GM12878 (cell line): ENCODE measurements at regions not wholly inside any gene's neighbourhood (a gene's known extent, or its start where the extent isn't known, plus 50 kb on each side); places are given as distances from the start of the nearest gene placed in this dataset.

Experiments
- ATAC-seq: fragments of 200-7000 bp; cut with Tn5 transposase; 3 replicates; pipeline ENCODE4 v1.9.1; 2020; ENCODE audit warnings: mild to moderate bottlenecking, moderate library complexity
- BruUV-seq: library from RNA; stranded (reverse); fragments of 400-500 nt; replicated peaks from 2 replicates; lab custom pipeline; 2021; lab: Mats Ljungman, UMichigan
- CTCF ChIA-PET: fragments of 300-600 bp; sonication (Branson Sonifier 250); formaldehyde crosslinking; extraction: SDS; loops from one replicate; lab custom pipeline; 2021; ENCODE audit warnings: inconsistent platforms; lab: Yijun Ruan, JAX
- POLR2A ChIA-PET: fragments of 350-600 bp; formaldehyde crosslinking; extraction: SDS; loops from one replicate; lab custom pipeline; 2021; ENCODE audit warnings: inconsistent platforms; lab: Charles Lee
- RAD21 ChIA-PET: fragments of 300-600 bp; sonication (Branson Sonifier 250); formaldehyde crosslinking; loops from one replicate; lab custom pipeline; 2023; ENCODE audit warnings: antibody characterized with exemption; ENCODE audit not compliant: unreplicated experiment; lab: Charles Lee
- SMC1A ChIA-PET: fragments of 300-600 bp; sonication (Branson Sonifier 250); formaldehyde crosslinking; loops from one replicate; lab custom pipeline; 2023; ENCODE audit not compliant: unreplicated experiment, uncharacterized antibody; lab: Charles Lee
- DNase-seq: peaks from one replicate; pipeline ENCODE4 v3.0.0-alpha.2; 2011; ENCODE audit warnings: low read depth, low spot score
- FAIRE-seq: peaks from 3 replicates; lab custom pipeline; 2011; peaks lifted over from hg19 to GRCh38; lab: Jason Lieb, UNC
- H2AFZ ChIP-seq: 2 replicates; pipeline ENCODE4 v1.6.0; 2011; ENCODE audit warnings: low read depth, low read length, control low read depth; ENCODE audit not compliant: control insufficient read depth
- H3K27ac ChIP-seq: 2 replicates; pipeline ENCODE4 v1.5.1; 2011; ENCODE audit warnings: control low read depth; ENCODE audit not compliant: control insufficient read depth, insufficient read depth
- H3K27me3 ChIP-seq, 2 experiments: replicated peaks in 1 of 2; 2 replicates each; pipeline versions ENCODE4 v1.6.0 to v1.6.1; 2011; ENCODE audit warnings: low read length in 1 of 2; ENCODE audit not compliant: control insufficient read depth in 2 of 2, insufficient read depth in 2 of 2
- H3K36me3 ChIP-seq, 2 experiments: 2 replicates each; pipeline ENCODE4 v1.5.1; 2011; ENCODE audit warnings: low read length in 1 of 2; ENCODE audit not compliant: control insufficient read depth in 2 of 2, insufficient read depth in 2 of 2
- H3K4me1 ChIP-seq: 2 replicates; pipeline ENCODE4 v1.6.1; 2011; ENCODE audit warnings: mild to moderate bottlenecking, low read length, moderate library complexity, mixed read lengths; ENCODE audit not compliant: control insufficient read depth, insufficient read depth
- H3K4me2 ChIP-seq: 2 replicates; pipeline ENCODE4 v1.6.0; 2011; ENCODE audit warnings: control low read depth; ENCODE audit not compliant: control insufficient read depth, insufficient read depth
- H3K4me3 ChIP-seq: fragments of 200-600 bp; sonication (generic); 2 replicates; pipeline ENCODE4 v1.5.1; 2016
- H3K79me2 ChIP-seq: 2 replicates; pipeline ENCODE4 v1.6.0; 2011; ENCODE audit warnings: low read length; ENCODE audit not compliant: control insufficient read depth, insufficient read depth
- H3K9ac ChIP-seq: 2 replicates; pipeline ENCODE4 v1.8.0; 2011; ENCODE audit warnings: low read length, control low read depth, mixed read lengths; ENCODE audit not compliant: control insufficient read depth, insufficient read depth
- H3K9me3 ChIP-seq: replicated peaks from 3 replicates; pipeline ENCODE4 v1.5.1; 2011; ENCODE audit warnings: mild to moderate bottlenecking, low read length; ENCODE audit not compliant: control insufficient read depth, insufficient read depth
- H4K20me1 ChIP-seq: 2 replicates; pipeline ENCODE4 v1.6.0; 2011; ENCODE audit not compliant: control insufficient read depth, insufficient read depth
- ASH2L ChIP-seq: fragments of 300-600, 200-600 bp; sonication (generic); IDR thresholded peaks from 2 replicates; pipeline ENCODE4 v1.6.1; 2017; ENCODE audit warnings: low read depth, mild to moderate bottlenecking, borderline replicate concordance
- BHLHE40 ChIP-seq, 2 experiments: fragments of 450-650 bp in 1 of 2; IDR thresholded peaks; 2 replicates each; pipeline ENCODE4 v1.6.1; 2011 to 2017; ENCODE audit warnings: low read depth in 2 of 2, borderline replicate concordance in 1 of 2, improper control_type of control experiment in 1 of 2, low read length in 1 of 2, mild to moderate bottlenecking in 1 of 2
- CHD2 ChIP-seq: IDR thresholded peaks from 2 replicates; pipeline ENCODE4 v1.6.1; 2011; ENCODE audit warnings: low read depth, low read length, improper control_type of control experiment, borderline replicate concordance
- KDM1A ChIP-seq: fragments of 200-600 bp; sonication (generic); IDR thresholded peaks from 2 replicates; pipeline ENCODE4 v1.6.1; 2016; ENCODE audit warnings: borderline replicate concordance
- POLR2A ChIP-seq: IDR thresholded peaks from 2 replicates; pipeline ENCODE4 v1.6.1; 2011; ENCODE audit warnings: low read depth, mild to moderate bottlenecking, low read length
- RFX5 ChIP-seq: IDR thresholded peaks from 2 replicates; pipeline ENCODE4 v1.6.1; 2011; ENCODE audit warnings: low read depth, low read length, improper control_type of control experiment
- TARDBP ChIP-seq: IDR thresholded peaks from 2 replicates; pipeline ENCODE4 v1.6.1; 2016; ENCODE audit warnings: borderline replicate concordance
- ZNF207 ChIP-seq: fragments of 450-650 bp; IDR thresholded peaks from 2 replicates; pipeline ENCODE4 v1.6.1; 2014; ENCODE audit warnings: antibody characterized with exemption, mild to moderate bottlenecking, borderline replicate concordance
- WGBS: methylation state at CpG from one replicate; pipeline ENCODE4 v1.1.6; 2016; ENCODE audit warnings: low lambda C conversion rate; ENCODE audit not compliant: insufficient replicate concordance, insufficient coverage; ENCODE audit errors: missing lambda C conversion rate; 5-methylcytosine and 5-hydroxymethylcytosine counted together
- in situ Hi-C: fragments of 300-500 bp; cut with MboI; formaldehyde crosslinking; loops from 9 replicates; pipeline ENCODE4 v1.14.3; 2018; ENCODE audit warnings: mixed read lengths
- intact Hi-C: fragments of 100-400 bp; cut with micrococcal nuclease; formaldehyde crosslinking; loops from one replicate; pipeline ENCODE4 v1.14.2; 2022; ENCODE audit not compliant: unreplicated experiment
- TF ChIP-seq, protein P1 (sequence below): fragments of 450-650 bp; formaldehyde crosslinking; IDR thresholded peaks from 2 replicates; pipeline ENCODE4 v1.5.0; 2022; ENCODE audit warnings: mild to moderate bottlenecking, missing genetic modification characterization
- TF ChIP-seq, protein P2 (sequence below): fragments of 450-650 bp; IDR thresholded peaks from 2 replicates; pipeline ENCODE4 v1.6.1; 2017; ENCODE audit warnings: low read depth, mild to moderate bottlenecking, moderate library complexity
- TF ChIP-seq, protein P3 (sequence below): IDR thresholded peaks from 2 replicates; pipeline ENCODE4 v1.6.1; 2011; ENCODE audit warnings: low read depth, mild to moderate bottlenecking, low read length, moderate library complexity, borderline replicate concordance; ENCODE audit errors: extremely low read depth

DNA sequence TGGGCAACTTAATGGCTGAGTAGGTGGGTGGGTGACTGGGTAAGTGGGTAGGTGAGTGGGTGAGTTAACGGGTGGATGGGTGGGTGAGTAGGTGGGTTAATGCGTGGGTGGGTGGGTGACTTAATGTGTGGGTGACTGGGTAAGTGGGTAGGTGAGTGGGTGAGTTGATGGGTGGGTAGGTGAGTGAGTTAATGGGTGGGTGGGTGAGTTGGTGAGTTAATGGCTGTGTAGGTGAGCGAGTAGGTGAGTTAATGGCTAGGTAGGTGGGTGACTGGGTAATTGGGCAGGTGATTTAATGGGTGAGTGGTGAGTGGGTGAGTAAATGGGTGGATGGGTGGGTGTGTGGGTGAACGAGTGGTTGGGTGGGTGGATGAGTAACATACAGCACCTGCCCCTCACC is 243.0 kb upstream of the MGMT start (continued):
- TF ChIP-seq, protein P1, sequence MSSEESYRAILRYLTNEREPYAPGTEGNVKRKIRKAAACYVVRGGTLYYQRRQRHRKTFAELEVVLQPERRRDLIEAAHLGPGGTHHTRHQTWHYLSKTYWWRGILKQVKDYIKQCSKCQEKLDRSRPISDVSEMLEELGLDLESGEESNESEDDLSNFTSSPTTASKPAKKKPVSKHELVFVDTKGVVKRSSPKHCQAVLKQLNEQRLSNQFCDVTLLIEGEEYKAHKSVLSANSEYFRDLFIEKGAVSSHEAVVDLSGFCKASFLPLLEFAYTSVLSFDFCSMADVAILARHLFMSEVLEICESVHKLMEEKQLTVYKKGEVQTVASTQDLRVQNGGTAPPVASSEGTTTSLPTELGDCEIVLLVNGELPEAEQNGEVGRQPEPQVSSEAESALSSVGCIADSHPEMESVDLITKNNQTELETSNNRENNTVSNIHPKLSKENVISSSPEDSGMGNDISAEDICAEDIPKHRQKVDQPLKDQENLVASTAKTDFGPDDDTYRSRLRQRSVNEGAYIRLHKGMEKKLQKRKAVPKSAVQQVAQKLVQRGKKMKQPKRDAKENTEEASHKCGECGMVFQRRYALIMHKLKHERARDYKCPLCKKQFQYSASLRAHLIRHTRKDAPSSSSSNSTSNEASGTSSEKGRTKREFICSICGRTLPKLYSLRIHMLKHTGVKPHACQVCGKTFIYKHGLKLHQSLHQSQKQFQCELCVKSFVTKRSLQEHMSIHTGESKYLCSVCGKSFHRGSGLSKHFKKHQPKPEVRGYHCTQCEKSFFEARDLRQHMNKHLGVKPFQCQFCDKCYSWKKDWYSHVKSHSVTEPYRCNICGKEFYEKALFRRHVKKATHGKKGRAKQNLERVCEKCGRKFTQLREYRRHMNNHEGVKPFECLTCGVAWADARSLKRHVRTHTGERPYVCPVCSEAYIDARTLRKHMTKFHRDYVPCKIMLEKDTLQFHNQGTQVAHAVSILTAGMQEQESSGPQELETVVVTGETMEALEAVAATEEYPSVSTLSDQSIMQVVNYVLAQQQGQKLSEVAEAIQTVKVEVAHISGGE (CRISPR knock-in tag): no peak
- TF ChIP-seq TARDBP: no peak
- no peak for TF ChIP-seq ZNF207

DNA sequence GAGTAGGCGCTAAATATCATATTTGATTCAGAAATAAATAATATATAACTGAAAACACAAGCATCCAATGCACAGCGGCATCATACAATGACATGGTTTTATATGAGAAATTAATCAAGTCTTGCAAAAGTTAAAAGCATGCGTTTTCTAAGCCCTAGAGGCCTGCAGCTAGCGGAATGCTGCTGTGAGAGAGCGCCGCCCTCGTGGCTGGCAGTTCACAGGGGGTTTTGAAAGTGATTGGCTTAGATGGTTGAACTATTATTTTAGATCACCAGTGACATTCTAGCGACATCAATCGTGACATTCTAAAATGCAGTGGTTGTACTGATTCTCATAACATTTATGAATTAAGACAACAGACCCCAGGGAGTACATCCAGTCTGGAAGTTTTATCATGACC is 235.2 kb upstream of the MGMT start:
- FAIRE-seq: no peak
- Histone ChIP-seq H4K20me1 (no peaks in the 10 kb centered on the region), H3K27ac (no peak overlapping the region), H3K4me1 (no peaks in the 10 kb centered on the region), H3K9ac (no peak overlapping the region), H3K27me3 (no peaks in the 10 kb centered on the region; a peak in 1 of 4 replicates), H3K4me2 (no peak overlapping the region), H3K79me2 (no peaks in the 10 kb centered on the region), H2AFZ (no peak overlapping the region), H3K9me3 (no peaks in the 10 kb centered on the region), H3K4me3 (no peak overlapping the region), H3K36me3 (no peaks in the 10 kb centered on the region)
- 50% methylated on average over 9 of the region's 9 CpGs for WGBS
- BruUV-seq: no TSS peak
- ATAC-seq: no peak
- in situ Hi-C loops: no loop called here
- ChIA-PET SMC1A (no interaction called here), POLR2A (no interaction called here), RAD21 (no interaction called here), CTCF (interaction anchor here (1.1 kb wide), 1 partner anchor 17 kb away, joined by 3 read pairs; no protein-coding TSS in a partner anchor)
- intact Hi-C loops: no loop called here
- DNase-seq: no peak
- TF ChIP-seq KDM1A (no peak), BHLHE40 (IDR thresholded peaks at IDR 0.05; ENCODE audit: borderline replicate concordance in 1 of 2, low read depth in 2 of 2, low read length in 1 of 2) (no peak), CHD2 (no peak), POLR2A (no peak), TARDBP (no peak), ASH2L (no peak), RFX5 (no peak)
- TF ChIP-seq, protein P2, sequence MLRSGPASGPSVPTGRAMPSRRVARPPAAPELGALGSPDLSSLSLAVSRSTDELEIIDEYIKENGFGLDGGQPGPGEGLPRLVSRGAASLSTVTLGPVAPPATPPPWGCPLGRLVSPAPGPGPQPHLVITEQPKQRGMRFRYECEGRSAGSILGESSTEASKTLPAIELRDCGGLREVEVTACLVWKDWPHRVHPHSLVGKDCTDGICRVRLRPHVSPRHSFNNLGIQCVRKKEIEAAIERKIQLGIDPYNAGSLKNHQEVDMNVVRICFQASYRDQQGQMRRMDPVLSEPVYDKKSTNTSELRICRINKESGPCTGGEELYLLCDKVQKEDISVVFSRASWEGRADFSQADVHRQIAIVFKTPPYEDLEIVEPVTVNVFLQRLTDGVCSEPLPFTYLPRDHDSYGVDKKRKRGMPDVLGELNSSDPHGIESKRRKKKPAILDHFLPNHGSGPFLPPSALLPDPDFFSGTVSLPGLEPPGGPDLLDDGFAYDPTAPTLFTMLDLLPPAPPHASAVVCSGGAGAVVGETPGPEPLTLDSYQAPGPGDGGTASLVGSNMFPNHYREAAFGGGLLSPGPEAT: no peak
- TF ChIP-seq, protein P3, sequence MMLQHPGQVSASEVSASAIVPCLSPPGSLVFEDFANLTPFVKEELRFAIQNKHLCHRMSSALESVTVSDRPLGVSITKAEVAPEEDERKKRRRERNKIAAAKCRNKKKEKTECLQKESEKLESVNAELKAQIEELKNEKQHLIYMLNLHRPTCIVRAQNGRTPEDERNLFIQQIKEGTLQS: no peak
